Osteocyte (in vitro differentiated cells): ENCODE measurements at regions not wholly inside any gene's neighbourhood (a gene's known extent, or its start where the extent isn't known, plus 50 kb on each side); places are given as distances from the start of the nearest gene placed in this dataset.

Experiments
- DNase-seq: peaks from one replicate; pipeline ENCODE4 v3.0.0; 2021; ENCODE audit warnings: mixed read lengths; ENCODE audit not compliant: unreplicated experiment; ENCODE audit errors: extremely low spot score
- H3K27ac Mint-ChIP-seq: one replicate; pipeline ENCODE4 v1.8.0; 2021; ENCODE audit warnings: mild to moderate bottlenecking, mixed read lengths; ENCODE audit not compliant: unreplicated experiment
- H3K27me3 Mint-ChIP-seq: one replicate; pipeline ENCODE4 v1.8.0; 2021; ENCODE audit warnings: mixed read lengths; ENCODE audit not compliant: unreplicated experiment
- H3K36me3 Mint-ChIP-seq: one replicate; pipeline ENCODE4 v1.8.0; 2021; ENCODE audit warnings: mixed read lengths; ENCODE audit not compliant: unreplicated experiment
- H3K4me1 Mint-ChIP-seq: one replicate; pipeline ENCODE4 v1.8.0; 2021; ENCODE audit warnings: mixed read lengths; ENCODE audit not compliant: unreplicated experiment
- H3K4me3 Mint-ChIP-seq: one replicate; pipeline ENCODE4 v1.8.0; 2021; ENCODE audit warnings: mild to moderate bottlenecking, moderate library complexity, mixed read lengths; ENCODE audit not compliant: unreplicated experiment
- H3K9me3 Mint-ChIP-seq: one replicate; pipeline ENCODE4 v1.8.0; 2021; ENCODE audit warnings: mixed read lengths; ENCODE audit not compliant: unreplicated experiment
- TF ChIP-seq, protein P1 (sequence below): fragments of 200-600 bp; sonication (generic); IDR thresholded peaks from 2 replicates; pipeline ENCODE4 v1.5.0; 2021; ENCODE audit warnings: antibody characterized with exemption, mild to moderate bottlenecking, moderate library complexity

DNA sequence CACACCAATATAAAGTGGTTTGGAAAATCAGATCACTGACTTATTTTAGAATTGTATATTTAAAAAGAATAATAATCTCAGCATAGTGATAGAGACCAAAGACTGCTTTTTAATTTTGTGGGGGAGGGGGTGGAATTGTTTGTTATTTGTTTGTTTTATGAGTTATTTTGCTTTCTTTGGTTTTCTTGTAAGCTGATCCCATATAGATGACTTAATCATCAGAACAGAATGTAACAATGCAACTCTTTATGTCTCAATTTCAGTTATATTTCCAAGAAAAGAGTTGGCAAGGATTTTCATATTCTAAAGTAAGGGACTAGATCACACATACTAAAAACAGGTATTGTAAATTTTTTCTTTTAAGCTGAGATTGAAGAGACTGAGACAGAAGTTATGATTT, 984.9 kb downstream of the TLE4 start:
- DNase-seq, result no peak
- Mint-ChIP-seq H3K4me3 (no peak overlapping the region), H3K27ac (no peak overlapping the region), H3K4me1 (peaks cover 12% of the 10 kb centered on the region), H3K27me3 (no peaks in the 10 kb centered on the region), H3K36me3 (no peaks in the 10 kb centered on the region), H3K9me3 (no peaks in the 10 kb centered on the region)
- TF ChIP-seq, protein P1, sequence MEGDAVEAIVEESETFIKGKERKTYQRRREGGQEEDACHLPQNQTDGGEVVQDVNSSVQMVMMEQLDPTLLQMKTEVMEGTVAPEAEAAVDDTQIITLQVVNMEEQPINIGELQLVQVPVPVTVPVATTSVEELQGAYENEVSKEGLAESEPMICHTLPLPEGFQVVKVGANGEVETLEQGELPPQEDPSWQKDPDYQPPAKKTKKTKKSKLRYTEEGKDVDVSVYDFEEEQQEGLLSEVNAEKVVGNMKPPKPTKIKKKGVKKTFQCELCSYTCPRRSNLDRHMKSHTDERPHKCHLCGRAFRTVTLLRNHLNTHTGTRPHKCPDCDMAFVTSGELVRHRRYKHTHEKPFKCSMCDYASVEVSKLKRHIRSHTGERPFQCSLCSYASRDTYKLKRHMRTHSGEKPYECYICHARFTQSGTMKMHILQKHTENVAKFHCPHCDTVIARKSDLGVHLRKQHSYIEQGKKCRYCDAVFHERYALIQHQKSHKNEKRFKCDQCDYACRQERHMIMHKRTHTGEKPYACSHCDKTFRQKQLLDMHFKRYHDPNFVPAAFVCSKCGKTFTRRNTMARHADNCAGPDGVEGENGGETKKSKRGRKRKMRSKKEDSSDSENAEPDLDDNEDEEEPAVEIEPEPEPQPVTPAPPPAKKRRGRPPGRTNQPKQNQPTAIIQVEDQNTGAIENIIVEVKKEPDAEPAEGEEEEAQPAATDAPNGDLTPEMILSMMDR, result no peak

DNA sequence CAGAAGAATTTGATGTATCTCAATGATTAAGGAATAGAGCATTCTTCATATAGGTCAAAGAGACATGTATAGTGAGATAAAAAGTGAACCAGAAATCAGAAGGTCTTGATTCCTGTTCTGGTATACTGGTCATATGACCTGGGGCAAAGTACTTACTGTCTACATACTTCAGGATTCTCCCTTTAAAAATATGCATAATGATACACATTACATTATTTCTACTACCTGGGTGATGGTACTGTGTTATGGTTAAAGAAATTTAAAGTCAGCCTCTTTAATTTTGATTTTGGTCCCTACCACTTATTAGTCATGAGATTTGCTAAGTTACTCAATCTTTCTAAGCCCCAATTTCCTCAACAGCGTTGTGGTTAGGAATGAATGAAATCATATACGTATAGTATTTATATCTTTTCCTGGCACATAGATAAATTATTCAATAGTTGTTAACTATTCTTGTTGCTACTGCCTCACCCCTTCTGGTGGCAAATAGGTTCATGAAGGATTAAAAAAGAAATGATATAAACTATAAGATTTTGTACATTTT, 984.1 kb downstream of the TLE4 start:
- Mint-ChIP-seq H3K4me1 (peaks cover 11% of the 10 kb centered on the region), H3K36me3 (no peaks in the 10 kb centered on the region), H3K4me3 (no peak overlapping the region), H3K9me3 (no peaks in the 10 kb centered on the region), H3K27me3 (no peaks in the 10 kb centered on the region), H3K27ac (no peak overlapping the region)
- no peak for DNase-seq
- TF ChIP-seq, protein P1, result no peak

GRCh38 chr9:80554856-80555255, 983.1 kb downstream of the TLE4 start:
- H3K4me3 Mint-ChIP-seq, result no peak overlapping the region
- no peaks in the 10 kb centered on the region for H3K36me3 Mint-ChIP-seq
- H3K27me3 Mint-ChIP-seq, result no peaks in the 10 kb centered on the region
- H3K27ac Mint-ChIP-seq, result no peak overlapping the region
- DNase-seq, result no peak
- peaks cover 11% of the 10 kb centered on the region for H3K4me1 Mint-ChIP-seq
- no peaks in the 10 kb centered on the region for H3K9me3 Mint-ChIP-seq
- TF ChIP-seq, protein P1, result no peak

DNA sequence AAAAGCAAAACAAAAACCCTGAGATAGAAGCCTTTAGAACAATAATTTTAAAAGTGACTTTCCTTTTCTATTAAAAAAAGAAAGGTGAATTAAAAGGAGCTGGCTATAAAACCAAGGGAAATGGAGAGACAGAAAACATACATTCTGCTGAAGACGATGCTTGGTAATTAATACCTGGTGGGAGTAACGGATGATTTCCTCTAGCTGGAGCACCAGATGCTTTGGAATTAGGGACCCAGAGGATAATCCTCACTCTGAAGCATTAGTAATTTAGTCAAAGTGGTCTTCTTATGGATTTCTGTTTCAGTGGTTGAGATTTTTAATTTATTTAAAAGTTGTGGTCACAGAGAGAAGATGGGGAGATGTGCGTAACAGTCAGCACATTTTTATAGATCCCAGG, 982.5 kb downstream of the TLE4 start:
- Mint-ChIP-seq H3K27me3 (no peaks in the 10 kb centered on the region), H3K27ac (no peak overlapping the region), H3K9me3 (no peaks in the 10 kb centered on the region), H3K4me1 (peaks cover 11% of the 10 kb centered on the region), H3K36me3 (no peaks in the 10 kb centered on the region), H3K4me3 (no peak overlapping the region)
- TF ChIP-seq, protein P1, result no peak
- no peak for DNase-seq

DNA sequence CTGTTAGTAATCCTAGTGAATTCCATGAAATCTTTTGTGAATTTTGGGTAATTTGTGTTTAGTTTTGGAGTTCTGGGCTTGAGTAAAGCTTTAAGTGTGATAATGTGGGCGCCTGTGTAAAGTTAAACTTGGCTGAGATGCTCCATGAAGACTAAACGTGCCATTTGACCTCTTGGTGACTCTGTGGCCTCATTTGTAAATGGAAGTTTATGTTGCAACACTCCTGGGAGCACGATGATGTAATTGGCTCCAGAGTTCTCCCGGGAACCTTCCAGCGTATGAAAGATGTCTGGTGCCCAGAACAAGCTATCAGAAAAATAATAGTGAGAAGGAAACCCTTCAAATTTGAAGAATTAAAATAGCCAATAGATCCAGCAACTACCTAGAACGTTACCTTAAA, 981.2 kb downstream of the TLE4 start:
- Mint-ChIP-seq H3K36me3 (no peaks in the 10 kb centered on the region), H3K9me3 (no peaks in the 10 kb centered on the region), H3K4me1 (peaks cover 11% of the 10 kb centered on the region), H3K27ac (no peak overlapping the region), H3K27me3 (no peaks in the 10 kb centered on the region), H3K4me3 (no peak overlapping the region)
- no peak for DNase-seq
- TF ChIP-seq, protein P1, result no peak
